HG03354 (cell line): ENCODE measurements at regions not wholly inside any gene's neighbourhood (a gene's known extent, or its start where the extent isn't known, plus 50 kb on each side); places are given as distances from the start of the nearest gene placed in this dataset.
"Not testable (repeated sequence)": the region's sequence is repeated elsewhere in the genome, so short reads cannot be mapped to it uniquely, and the experiment has no call there.

Experiments
- ATAC-seq: cut with Tn5 transposase; IDR thresholded peaks from one replicate; pipeline ENCODE4 v1.9.1; 2021; ENCODE audit warnings: mild to moderate bottlenecking; ENCODE audit not compliant: unreplicated experiment, poor library complexity, severe bottlenecking

DNA sequence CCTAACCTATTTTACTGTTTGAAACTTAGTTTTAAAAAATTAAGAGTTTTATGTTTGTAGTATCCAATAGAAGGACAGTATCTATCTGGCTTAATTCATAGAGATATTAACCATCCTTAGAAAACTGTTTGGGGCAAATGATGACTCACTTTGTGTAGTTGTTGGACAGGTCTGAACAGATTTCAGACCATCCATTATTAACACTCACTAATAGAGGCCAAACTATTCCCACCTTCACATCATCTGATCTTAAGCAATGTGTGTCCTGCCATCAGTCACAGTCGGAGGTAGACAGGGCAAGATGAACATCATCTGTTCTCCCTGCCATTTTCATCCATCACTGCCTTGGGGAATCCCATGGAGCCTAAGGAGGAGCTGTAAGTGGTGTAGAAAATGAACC lies 164.6 kb upstream of the DCC start:
- ATAC-seq: no peak

- ATAC-seq: no peak
Measured at GRCh38 chr18:52183107-52183506, 156.9 kb upstream of the DCC start.

GRCh38 chr18:52190195-52190594 lies 149.8 kb upstream of the DCC start:
- ATAC-seq: no peak

GRCh38 chr18:52190631-52191030 lies 149.4 kb upstream of the DCC start:
- no peak for ATAC-seq

GRCh38 chr18:52200406-52200805 lies 139.6 kb upstream of the DCC start:
- ATAC-seq: no peak

DNA sequence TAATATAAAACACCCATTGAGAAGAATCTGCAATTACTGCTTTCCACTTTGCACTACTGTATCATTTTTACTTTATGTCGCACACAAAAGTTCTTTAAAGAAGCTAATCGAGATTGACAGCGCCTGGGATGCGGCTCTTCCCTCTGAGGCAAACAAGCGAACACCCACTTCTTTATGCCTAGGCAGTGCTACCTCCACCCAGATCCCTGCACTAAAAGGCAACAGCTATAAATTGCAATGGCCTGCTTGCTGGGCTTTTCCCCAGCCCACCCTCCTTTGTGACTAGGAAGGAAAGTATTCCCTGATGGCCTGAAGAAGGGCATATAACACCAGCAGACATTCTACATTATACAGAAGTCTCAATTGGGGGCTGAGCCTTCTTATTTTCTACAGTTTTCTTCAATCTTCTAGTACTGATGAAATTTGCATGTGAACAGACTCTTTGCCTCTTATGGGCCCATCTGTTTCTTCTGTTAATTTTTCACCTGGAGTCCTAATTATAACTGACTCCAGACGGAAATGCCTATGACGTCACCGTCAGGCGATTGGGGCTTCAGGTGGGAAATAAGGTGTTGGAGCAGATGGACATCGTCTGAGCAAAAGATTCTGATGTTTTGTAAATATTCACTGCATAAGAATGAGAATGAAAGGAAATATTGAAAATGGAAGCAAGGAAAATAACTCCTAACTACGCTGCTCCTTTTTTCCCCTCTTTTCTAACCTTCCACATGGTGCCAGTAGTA lies 138.9 kb upstream of the DCC start:
- ATAC-seq: no peak

GRCh38 chr18:52208646-52209045 lies 131.4 kb upstream of the DCC start:
- ATAC-seq: no peak

DNA sequence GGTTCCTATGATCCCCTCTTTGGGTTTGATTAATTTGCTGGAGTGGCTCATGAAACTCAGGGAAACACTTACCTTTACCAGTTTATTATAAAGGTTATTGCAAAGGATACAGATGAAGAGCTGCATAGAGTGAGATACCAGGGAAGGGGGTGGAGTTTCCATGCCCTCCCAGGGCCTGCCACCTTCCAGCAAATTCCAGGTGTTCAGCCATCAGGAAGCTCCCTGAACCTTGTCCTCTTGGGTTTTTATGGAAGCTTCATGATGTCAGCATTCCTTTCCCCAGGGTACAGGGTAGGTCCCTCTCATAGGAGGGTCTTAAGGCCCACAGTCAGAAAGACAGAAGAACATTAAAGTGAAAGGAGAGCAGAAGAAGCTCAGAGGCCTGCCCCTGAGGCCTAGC lies 123.9 kb upstream of the DCC start:
- ATAC-seq: no peak

GRCh38 chr18:52216666-52217065 lies 123.3 kb upstream of the DCC start:
- ATAC-seq: no peak

DNA sequence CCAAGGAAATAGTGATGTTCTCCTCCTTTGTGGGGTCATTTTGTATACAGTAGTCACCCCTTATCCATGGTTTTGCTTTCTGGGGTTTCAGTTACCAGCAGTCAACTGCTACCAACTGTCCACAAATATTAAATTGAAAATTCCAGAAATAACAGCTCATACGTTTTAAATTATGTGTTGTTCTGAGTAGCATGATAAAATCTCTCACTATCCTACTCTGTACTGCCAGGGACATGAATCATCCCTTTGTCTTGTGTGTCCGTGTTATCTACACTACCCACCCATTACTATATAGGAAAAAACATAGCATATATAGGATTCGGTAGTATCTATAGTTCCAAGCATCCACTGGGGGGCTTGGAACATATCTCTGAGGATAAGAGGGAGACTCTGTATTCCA lies 120.9 kb upstream of the DCC start:
- ATAC-seq: no peak

GRCh38 chr18:52220062-52220591 lies 119.9 kb upstream of the DCC start:
- no peak for ATAC-seq

GRCh38 chr18:52222211-52222610 lies 117.8 kb upstream of the DCC start:
- no peak for ATAC-seq

DNA sequence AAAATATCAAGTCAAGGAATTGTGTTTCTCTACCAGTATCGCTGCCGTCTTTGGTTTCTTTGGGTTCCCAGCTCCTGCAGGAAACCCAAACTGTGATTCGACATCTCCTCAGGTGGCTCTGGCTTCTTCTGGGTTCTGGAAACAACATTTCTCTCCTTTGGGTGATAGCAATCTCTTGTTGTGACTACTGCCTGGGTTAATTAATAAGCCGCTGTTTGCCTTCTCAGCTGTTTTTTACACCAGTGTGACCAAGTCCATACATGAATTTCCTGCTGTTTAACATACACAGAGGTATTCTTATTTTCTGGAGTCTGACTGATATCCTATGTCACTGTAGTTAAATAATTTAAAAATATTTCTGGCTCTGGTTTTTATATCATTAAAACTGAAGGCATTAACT lies 112.5 kb upstream of the DCC start:
- no peak for ATAC-seq

- ATAC-seq: no peak
Measured at GRCh38 chr18:52228166-52228565, 111.8 kb upstream of the DCC start.

- ATAC-seq: no peak
Measured at GRCh38 chr18:52236131-52236530, 103.9 kb upstream of the DCC start.

- no peak for ATAC-seq
Measured at GRCh38 chr18:52237551-52237950, 102.4 kb upstream of the DCC start.

- no peak for ATAC-seq
Measured at GRCh38 chr18:52242711-52243110, 97.3 kb upstream of the DCC start.

GRCh38 chr18:52244658-52245057 lies 95.3 kb upstream of the DCC start:
- no peak for ATAC-seq

DNA sequence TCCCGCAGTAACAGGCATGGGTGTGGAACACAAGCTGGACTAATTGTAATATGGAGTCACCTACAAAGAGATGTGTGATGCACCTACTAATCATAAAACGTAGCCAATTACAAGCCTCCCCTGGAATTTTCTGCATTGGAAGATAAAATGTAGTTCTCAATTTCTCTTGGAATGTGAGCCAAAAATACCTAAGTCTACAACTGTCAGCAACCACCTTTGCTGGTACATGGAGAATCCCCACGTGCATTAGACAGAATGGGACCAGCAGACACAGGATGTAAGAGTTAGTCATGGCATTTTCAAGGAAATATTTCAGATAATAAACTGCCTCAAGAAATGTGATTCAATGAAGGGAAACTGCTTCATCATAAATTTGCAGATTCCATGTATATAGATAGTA lies 85.6 kb upstream of the DCC start:
- ATAC-seq: no peak

- ATAC-seq: not testable (repeated sequence)
Measured at GRCh38 chr18:52257417-52257816, 82.6 kb upstream of the DCC start.

DNA sequence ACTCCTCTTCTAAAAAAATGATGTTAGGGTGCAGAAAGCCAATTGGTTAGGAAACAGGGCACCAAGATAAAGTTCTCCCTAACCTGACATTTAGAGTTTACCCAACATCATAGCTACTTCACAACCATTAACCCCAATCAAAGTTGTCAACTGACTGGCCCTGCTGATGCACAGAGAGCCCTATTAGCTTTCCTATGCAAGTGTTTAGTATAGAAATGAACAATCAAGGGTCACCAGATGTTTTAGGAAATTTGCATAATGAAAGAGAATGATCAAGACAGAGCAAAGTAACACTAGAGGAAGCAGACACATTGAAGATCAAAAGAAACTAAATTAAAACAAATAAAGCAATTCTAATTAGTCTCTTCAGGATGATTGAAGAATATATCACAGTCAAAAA lies 64.2 kb upstream of the DCC start:
- no peak for ATAC-seq

DNA sequence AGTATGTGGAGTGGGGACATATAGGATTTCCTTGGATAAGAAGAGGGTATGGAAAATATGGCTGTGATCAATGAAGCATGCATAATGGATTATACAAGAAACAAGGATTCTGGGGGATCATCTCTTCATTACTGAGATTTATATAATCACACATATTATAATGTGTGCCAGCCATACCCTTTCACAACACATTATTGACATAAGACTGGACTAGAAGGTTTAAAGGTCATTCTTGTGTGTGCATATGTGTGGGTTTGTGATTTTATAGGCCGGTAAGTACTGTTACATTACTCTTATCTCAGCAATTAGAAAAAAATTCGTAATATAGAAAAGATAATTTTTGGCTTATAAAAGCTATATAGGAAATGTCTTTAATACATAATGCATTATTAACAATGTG lies 62.2 kb upstream of the DCC start:
- ATAC-seq: no peak
